ENCODE measurements at regions not wholly inside any gene's neighbourhood (a gene's known extent, or its start where the extent isn't known, plus 50 kb on each side); places are given as distances from the start of the nearest gene placed in this dataset.

DNA sequence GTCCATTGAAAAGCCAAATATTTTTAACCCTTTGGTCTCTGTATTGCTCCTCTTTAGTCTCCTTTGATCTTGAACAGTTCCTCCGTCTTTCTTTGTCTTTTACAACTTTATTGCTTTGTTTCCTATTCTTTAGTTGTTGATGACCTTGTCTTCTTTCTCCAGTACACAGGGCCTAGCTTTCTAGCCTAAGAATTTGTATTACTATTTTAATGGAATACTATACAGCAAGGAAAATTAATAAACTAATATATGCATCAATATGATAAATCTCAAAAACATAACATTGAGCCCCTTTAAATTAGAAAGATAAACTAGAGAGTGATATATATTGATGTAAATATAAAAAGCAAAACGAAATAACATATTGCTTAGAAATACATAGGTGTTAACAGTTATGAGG lies 88.7 kb downstream of the NR1D2 start:
- no peak for DNase-seq (ENCODE audit: low spot score)

- no peak for DNase-seq (ENCODE audit: low spot score)
These were observed 89.4 kb downstream of the NR1D2 start for GRCh38 chr3:24034464-24034863.

GRCh38 chr3:24037971-24038370 lies 92.9 kb downstream of the NR1D2 start:
- DNase-seq (ENCODE audit: low spot score), result no peak

DNA sequence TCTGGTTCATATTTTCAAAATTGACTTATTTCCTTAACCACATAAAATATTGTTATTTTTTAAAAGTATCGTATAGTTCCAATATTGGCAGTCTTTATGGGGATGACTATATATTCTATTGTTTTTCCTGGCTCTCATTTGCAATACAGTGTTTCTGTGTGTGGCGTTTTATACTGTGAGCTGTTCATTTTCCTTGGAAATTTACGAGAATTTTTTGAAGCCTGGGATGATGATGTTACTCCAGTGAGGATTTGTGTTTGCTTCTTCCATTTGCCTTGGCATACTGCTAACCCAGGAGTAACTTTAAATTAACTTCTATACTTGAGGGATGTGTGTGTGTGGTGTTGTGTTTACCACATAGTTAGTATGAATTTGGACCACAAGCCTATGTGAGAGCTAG lies 95.2 kb downstream of the NR1D2 start:
- no peak for DNase-seq (ENCODE audit: low spot score)

DNA sequence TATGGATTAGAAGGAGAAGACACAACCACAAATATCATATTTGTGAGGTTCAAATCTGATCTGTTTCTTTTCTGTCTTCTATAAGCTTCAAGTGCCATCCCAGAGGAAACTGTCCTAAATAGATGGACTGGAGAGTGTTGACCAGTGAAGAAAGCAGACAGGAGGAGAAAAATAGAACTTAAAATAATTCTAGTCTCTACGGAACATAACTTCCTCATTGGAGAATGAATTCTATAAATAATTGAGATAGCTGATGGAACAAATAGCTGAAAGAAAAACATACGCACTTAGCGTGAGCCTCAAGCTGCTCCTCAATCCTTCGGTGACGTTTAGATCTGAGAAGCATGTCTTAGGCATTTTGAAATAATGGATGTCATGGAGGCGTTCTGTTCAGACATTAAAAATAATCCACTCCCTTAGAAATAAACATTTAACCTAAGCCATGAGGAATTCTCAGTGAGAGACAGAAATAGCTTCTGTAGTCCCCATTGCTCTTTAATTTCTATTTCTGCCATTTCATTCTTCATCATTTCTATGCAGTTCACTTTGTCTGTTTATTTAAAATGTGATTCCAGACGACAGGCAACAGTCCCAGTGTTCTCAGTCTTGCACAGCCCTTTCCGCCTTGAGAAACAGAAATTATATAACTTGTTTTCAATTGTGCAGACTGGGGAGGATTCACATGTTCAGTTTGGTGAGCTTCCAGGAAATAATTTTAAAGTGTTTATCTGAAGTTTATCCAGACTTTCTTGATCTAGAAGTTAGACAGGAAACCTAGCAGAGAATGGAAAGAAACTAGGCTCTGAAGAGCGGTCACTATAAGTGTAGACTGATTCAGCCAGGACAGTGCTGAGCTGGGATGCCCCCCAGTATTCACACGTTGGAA lies 97.3 kb downstream of the NR1D2 start:
- DNase-seq (ENCODE audit: low spot score), result peak; percentile 35

DNA sequence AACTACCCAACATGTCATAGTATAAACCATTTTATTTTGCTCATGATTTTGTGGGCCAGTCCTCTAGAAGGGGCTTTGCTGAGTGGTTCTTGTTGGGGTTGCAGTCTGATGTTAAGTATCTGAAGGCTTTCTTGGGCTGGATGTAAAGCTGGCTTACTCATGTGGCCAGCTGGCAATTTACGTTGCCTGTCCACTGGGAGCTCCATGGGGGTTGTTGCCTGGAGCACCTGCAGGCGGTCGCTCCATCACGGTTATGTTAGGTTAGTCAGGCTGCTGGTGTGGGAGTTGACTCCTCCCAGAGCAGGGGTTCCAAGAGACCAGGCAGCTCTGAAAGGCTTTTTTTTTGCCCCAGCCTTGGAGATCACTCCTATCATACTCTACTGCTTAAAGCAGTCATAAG lies 98.1 kb downstream of the NR1D2 start:
- no peak for DNase-seq (ENCODE audit: low spot score)

DNA sequence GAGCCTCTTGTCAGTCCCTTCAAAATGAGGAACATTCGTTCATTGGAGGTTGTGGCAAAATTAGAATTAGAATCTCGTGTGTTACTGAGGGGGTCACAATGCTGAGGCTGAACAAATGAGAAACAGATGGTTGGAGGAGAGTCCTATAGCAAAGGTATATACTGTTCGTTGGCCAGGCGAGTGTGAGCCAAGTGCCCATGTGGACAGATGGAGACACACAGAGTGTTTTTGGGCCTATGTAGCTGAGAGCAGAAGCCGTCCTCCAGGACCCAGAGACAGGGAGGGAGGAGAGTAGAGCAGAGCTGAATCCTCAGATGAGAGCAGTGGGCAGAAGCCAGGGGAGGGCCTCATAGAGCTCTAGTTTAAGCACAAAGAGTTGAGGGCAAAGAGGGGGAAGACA lies 98.9 kb downstream of the NR1D2 start:
- no peak for DNase-seq (ENCODE audit: low spot score)

GRCh38 chr3:24046214-24046613 lies 101.1 kb downstream of the NR1D2 start:
- DNase-seq (ENCODE audit: low spot score), result no peak

GRCh38 chr3:24047513-24047912 lies 102.4 kb downstream of the NR1D2 start:
- no peak for DNase-seq (ENCODE audit: low spot score)

GRCh38 chr3:24048843-24049242 lies 103.8 kb downstream of the NR1D2 start:
- DNase-seq (ENCODE audit: low spot score), result peak; percentile 47

GRCh38 chr3:24052446-24052845 lies 107.4 kb downstream of the NR1D2 start:
- no peak for DNase-seq (ENCODE audit: low spot score)

DNA sequence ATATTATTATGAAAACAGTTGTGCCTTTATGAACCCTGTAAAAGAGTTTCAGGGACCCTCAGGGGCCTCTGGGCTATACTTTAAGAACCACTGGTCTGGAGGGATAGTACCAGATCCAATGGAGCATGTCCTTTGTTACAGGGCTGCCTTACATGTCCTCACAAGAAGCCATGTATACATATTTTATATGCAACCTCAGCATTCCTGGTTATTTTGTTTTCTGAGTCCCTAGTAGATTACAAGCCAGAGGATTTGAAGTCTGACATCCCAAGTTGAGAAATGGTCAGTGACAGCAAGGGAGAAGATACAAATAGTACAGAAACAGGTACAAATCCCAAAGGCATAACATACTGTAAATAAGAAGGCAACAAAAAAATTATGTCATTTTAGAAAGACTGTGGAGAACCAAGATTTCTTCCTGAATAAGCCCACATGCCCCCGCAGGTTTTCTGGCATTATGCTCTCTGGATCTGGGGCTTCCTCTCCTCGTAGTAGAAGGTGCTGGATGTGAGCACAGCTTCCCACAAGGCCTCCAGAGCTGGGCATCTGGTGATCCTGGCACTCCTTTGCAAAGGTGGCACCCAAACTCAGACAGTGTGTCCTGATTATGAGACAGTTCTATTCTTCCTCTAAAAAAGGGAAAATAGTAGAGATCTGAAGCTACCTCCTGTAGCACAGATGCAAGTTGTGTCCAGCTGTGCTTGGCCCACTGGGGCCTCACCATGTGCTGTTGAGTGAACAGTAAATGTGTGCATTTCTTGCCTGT lies 114.0 kb downstream of the NR1D2 start:
- no peak for DNase-seq (ENCODE audit: low spot score)

- peak; percentile 82 for DNase-seq (ENCODE audit: low spot score)
These were observed 115.0 kb downstream of the NR1D2 start for GRCh38 chr3:24060055-24060454.

GRCh38 chr3:24062916-24063315 lies 117.8 kb downstream of the NR1D2 start:
- DNase-seq (ENCODE audit: low spot score), result no peak

All from AG20443 (cell line).